ENCODE measurements at regions not wholly inside any gene's neighbourhood (a gene's known extent, or its start where the extent isn't known, plus 50 kb on each side); places are given as distances from the start of the nearest gene placed in this dataset.

- peaks cover 2% of the 10 kb centered on the region for H3K27me3 Mint-ChIP-seq
- no peak for ATAC-seq
- H3K4me1 Mint-ChIP-seq: no peaks in the 10 kb centered on the region
- ChIA-PET CTCF (interaction anchor here (0.9 kb wide), 1 partner anchor 64 kb away, joined by 4 read pairs; the partner anchor contains the start of gene WNT11), POLR2A (no interaction called here)
- no peak for DNase-seq
- H3K36me3 Mint-ChIP-seq (ENCODE audit: low read depth): no peaks in the 10 kb centered on the region
- no peak overlapping the region for H3K4me3 Mint-ChIP-seq
- intact Hi-C loops (cut with DNase I, micrococcal nuclease): no loop called here
- H3K27ac Mint-ChIP-seq: no peak overlapping the region
- no peaks in the 10 kb centered on the region for H3K9me3 Mint-ChIP-seq (ENCODE audit: low read depth)
Measured at GRCh38 chr11:76271068-76271467, 64.8 kb upstream of the WNT11 start.

- POLR2A ChIA-PET: no interaction called here
- no peaks in the 10 kb centered on the region for H3K9me3 Mint-ChIP-seq (ENCODE audit: low read depth)
- no peaks in the 10 kb centered on the region for H3K4me1 Mint-ChIP-seq
- H3K27ac Mint-ChIP-seq: no peak overlapping the region
- DNase-seq: no peak
- peaks cover 2% of the 10 kb centered on the region for H3K27me3 Mint-ChIP-seq
- ATAC-seq: no peak
- CTCF ChIA-PET: interaction anchor here (0.9 kb wide), 1 partner anchor 64 kb away, joined by 4 read pairs; the partner anchor contains the start of gene WNT11
- intact Hi-C loops (cut with DNase I, micrococcal nuclease): no loop called here
- H3K4me3 Mint-ChIP-seq: no peak overlapping the region
- H3K36me3 Mint-ChIP-seq (ENCODE audit: low read depth): no peaks in the 10 kb centered on the region
Measured at GRCh38 chr11:76270389-76270788, 64.1 kb upstream of the WNT11 start.

- DNase-seq: no peak
- peaks cover 2% of the 10 kb centered on the region for H3K27me3 Mint-ChIP-seq
- no peak for ATAC-seq
- H3K4me3 Mint-ChIP-seq: no peak overlapping the region
- H3K9me3 Mint-ChIP-seq (ENCODE audit: low read depth): no peaks in the 10 kb centered on the region
- H3K4me1 Mint-ChIP-seq: no peaks in the 10 kb centered on the region
- no peak overlapping the region for H3K27ac Mint-ChIP-seq
- CTCF ChIA-PET: interaction anchor here (0.7 kb wide), 1 partner anchor 21 kb away, joined by 3 read pairs; no protein-coding TSS in a partner anchor
- intact Hi-C loops (cut with DNase I, micrococcal nuclease): no loop called here
- no peaks in the 10 kb centered on the region for H3K36me3 Mint-ChIP-seq (ENCODE audit: low read depth)
- POLR2A ChIA-PET: no interaction called here
Measured at GRCh38 chr11:76269661-76270261, 63.5 kb upstream of the WNT11 start.

DNA sequence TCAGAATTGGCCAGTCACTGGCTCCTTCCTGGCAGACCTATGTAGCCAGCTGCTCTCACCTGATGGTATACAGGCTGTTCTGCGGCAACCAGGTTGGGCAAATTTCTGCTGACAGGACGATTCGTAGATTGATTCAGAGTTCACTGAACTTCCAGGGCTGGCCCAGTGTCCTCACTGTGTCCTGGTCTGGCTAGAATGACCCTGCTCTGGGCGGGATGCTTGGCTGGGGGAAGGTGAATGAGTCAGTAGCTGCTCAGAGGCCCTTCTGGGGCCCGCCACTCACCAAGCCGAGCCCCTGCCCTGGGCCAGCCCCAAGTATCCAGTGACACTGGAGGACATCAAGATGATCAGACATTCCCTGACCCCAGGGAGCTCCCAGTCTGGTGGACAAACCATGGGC, 62.9 kb upstream of the WNT11 start:
- DNase-seq (no peak), ATAC-seq (no peak)
- ChIA-PET POLR2A (no interaction called here), CTCF (interaction anchor here (0.7 kb wide), 1 partner anchor 20 kb away, joined by 3 read pairs; no protein-coding TSS in a partner anchor)
- no peaks in the 10 kb centered on the region for H3K36me3 Mint-ChIP-seq (ENCODE audit: low read depth)
- intact Hi-C loops (cut with DNase I, micrococcal nuclease): no loop called here
- H3K4me3 Mint-ChIP-seq: no peak overlapping the region
- peaks cover 2% of the 10 kb centered on the region for H3K27me3 Mint-ChIP-seq
- H3K9me3 Mint-ChIP-seq (ENCODE audit: low read depth): no peaks in the 10 kb centered on the region
- no peak overlapping the region for H3K27ac Mint-ChIP-seq
- no peaks in the 10 kb centered on the region for H3K4me1 Mint-ChIP-seq

DNA sequence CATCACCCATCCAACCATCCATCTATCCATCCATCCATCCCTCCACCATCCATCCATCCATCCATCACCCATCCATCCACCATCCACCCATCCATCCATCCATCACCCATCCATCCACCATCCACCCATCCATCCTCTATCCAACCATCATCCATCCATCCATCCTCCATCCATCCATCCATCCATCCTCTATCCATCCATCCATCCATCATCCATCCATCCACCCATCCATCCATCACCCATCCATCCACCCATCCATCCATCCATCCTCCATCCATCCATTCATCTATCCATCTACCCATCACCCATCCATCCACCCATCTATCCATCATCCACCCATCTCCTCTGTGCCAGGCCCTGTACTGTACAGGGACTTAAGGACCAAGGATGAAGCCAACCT, 62.2 kb upstream of the WNT11 start:
- DNase-seq (no peak), ATAC-seq (no peak)
- intact Hi-C loops (cut with DNase I, micrococcal nuclease): no loop called here
- Mint-ChIP-seq H3K27me3 (peaks cover 2% of the 10 kb centered on the region), H3K4me3 (no peak overlapping the region), H3K9me3 (ENCODE audit: low read depth) (no peaks in the 10 kb centered on the region), H3K27ac (no peak overlapping the region), H3K4me1 (no peaks in the 10 kb centered on the region), H3K36me3 (ENCODE audit: low read depth) (no peaks in the 10 kb centered on the region)
- ChIA-PET CTCF (no interaction called here), POLR2A (no interaction called here)

GRCh38 chr11:76267556-76267955, 61.3 kb upstream of the WNT11 start:
- ChIA-PET POLR2A (no interaction called here), CTCF (no interaction called here)
- no peak for DNase-seq
- Mint-ChIP-seq H3K27ac (no peak overlapping the region), H3K9me3 (ENCODE audit: low read depth) (no peaks in the 10 kb centered on the region), H3K36me3 (ENCODE audit: low read depth) (no peaks in the 10 kb centered on the region), H3K4me3 (no peak overlapping the region), H3K4me1 (no peaks in the 10 kb centered on the region), H3K27me3 (peaks cover 2% of the 10 kb centered on the region)
- intact Hi-C loops (cut with DNase I, micrococcal nuclease): no loop called here
- no peak for ATAC-seq

GRCh38 chr11:76266286-76267100, 60.2 kb upstream of the WNT11 start:
- ATAC-seq: no peak
- POLR2A ChIA-PET: no interaction called here

GRCh38 chr11:76265771-76266241, 59.5 kb upstream of the WNT11 start:
- ChIA-PET POLR2A (no interaction called here), CTCF (interaction anchor here (1.3 kb wide), 1 partner anchor 58 kb away, joined by 3 read pairs; no protein-coding TSS in a partner anchor)
- intact Hi-C loops (cut with DNase I, micrococcal nuclease): no loop called here
- no peak overlapping the region for H3K4me3 Mint-ChIP-seq
- no peaks in the 10 kb centered on the region for H3K9me3 Mint-ChIP-seq (ENCODE audit: low read depth)
- no peaks in the 10 kb centered on the region for H3K36me3 Mint-ChIP-seq (ENCODE audit: low read depth)
- H3K4me1 Mint-ChIP-seq: no peaks in the 10 kb centered on the region
- ATAC-seq (no peak), DNase-seq (no peak)
- H3K27me3 Mint-ChIP-seq: peaks cover 2% of the 10 kb centered on the region
- no peak overlapping the region for H3K27ac Mint-ChIP-seq

More at GRCh38 chr11:76266286-76267100, 60.2 kb upstream of the WNT11 start:
- Mint-ChIP-seq H3K9me3 (ENCODE audit: low read depth) (no peaks in the 10 kb centered on the region), H3K4me3 (no peak overlapping the region), H3K27ac (no peak overlapping the region), H3K4me1 (no peaks in the 10 kb centered on the region), H3K27me3 (peaks cover 2% of the 10 kb centered on the region), H3K36me3 (ENCODE audit: low read depth) (no peaks in the 10 kb centered on the region)
- CTCF ChIA-PET: no interaction called here
- DNase-seq: no peak
- intact Hi-C loops (cut with DNase I, micrococcal nuclease): no loop called here

DNA sequence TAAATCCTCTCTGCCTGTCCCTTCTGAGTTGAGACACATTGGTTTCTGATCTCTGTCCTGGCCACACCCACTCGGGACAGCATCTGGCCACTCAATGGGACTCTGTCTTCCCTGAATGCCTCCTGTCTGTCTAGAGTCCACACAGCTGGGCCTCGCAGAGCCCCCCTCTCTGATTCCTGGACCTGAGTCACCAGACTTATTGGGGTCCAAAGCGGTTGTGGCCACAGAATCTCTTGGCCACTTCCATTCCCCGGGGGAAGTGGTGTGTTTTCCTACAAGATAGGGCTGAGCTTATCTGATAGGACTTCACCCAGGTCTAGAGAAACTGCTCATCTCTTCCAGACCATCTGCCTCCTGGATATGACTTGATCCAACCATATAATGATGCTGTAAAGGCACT, 57.4 kb upstream of the WNT11 start:
- intact Hi-C loops (cut with DNase I, micrococcal nuclease): no loop called here
- ATAC-seq (no peak), DNase-seq (no peak)
- H3K4me3 Mint-ChIP-seq: no peak overlapping the region
- no peaks in the 10 kb centered on the region for H3K36me3 Mint-ChIP-seq (ENCODE audit: low read depth)
- POLR2A ChIA-PET: no interaction called here
- CTCF ChIA-PET: no interaction called here
- H3K27ac Mint-ChIP-seq: no peak overlapping the region
- no peaks in the 10 kb centered on the region for H3K9me3 Mint-ChIP-seq (ENCODE audit: low read depth)
- peaks cover 2% of the 10 kb centered on the region for H3K27me3 Mint-ChIP-seq
- no peaks in the 10 kb centered on the region for H3K4me1 Mint-ChIP-seq

- H3K9me3 Mint-ChIP-seq (ENCODE audit: low read depth): no peaks in the 10 kb centered on the region
- H3K4me3 Mint-ChIP-seq: no peak overlapping the region
- CTCF ChIA-PET: no interaction called here
- POLR2A ChIA-PET: no interaction called here
- no peaks in the 10 kb centered on the region for H3K36me3 Mint-ChIP-seq (ENCODE audit: low read depth)
- intact Hi-C loops (cut with DNase I, micrococcal nuclease): no loop called here
- DNase-seq: no peak
- no peaks in the 10 kb centered on the region for H3K27me3 Mint-ChIP-seq
- no peak for ATAC-seq
- no peak overlapping the region for H3K27ac Mint-ChIP-seq
- no peaks in the 10 kb centered on the region for H3K4me1 Mint-ChIP-seq
Measured at GRCh38 chr11:76263166-76263565, 56.9 kb upstream of the WNT11 start.

- POLR2A ChIA-PET: no interaction called here
- DNase-seq (no peak), ATAC-seq (no peak)
- no peaks in the 10 kb centered on the region for H3K9me3 Mint-ChIP-seq (ENCODE audit: low read depth)
- no peaks in the 10 kb centered on the region for H3K27me3 Mint-ChIP-seq
- no peaks in the 10 kb centered on the region for H3K4me1 Mint-ChIP-seq
- no peak overlapping the region for H3K27ac Mint-ChIP-seq
- intact Hi-C loops (cut with DNase I, micrococcal nuclease): no loop called here
- H3K4me3 Mint-ChIP-seq: no peak overlapping the region
- CTCF ChIA-PET: no interaction called here
- no peaks in the 10 kb centered on the region for H3K36me3 Mint-ChIP-seq (ENCODE audit: low read depth)
Measured at GRCh38 chr11:76260296-76260925, 54.1 kb upstream of the WNT11 start.

Measured in activated CD4-positive, alpha-beta T cell treated with anti-CD3 and anti-CD28 coated beads for 36 hours (primary cell).